Neuronal stem cell (in vitro differentiated cells): ENCODE measurements at regions not wholly inside any gene's neighbourhood (a gene's known extent, or its start where the extent isn't known, plus 50 kb on each side); places are given as distances from the start of the nearest gene placed in this dataset.

ENCODE experiments used
- DNase-seq: peaks from one replicate; pipeline ENCODE4 v3.0.0-alpha.2; 2013; ENCODE audit warnings: low spot score
- H2AFZ ChIP-seq: one replicate; pipeline ENCODE4 v1.6.1; 2013; ENCODE audit warnings: mild to moderate bottlenecking, low read length, inconsistent platforms
- H2AK5ac ChIP-seq: 2 replicates; pipeline ENCODE4 v1.6.1; 2013; ENCODE audit warnings: low read depth, mild to moderate bottlenecking, inconsistent platforms, low read length, moderate library complexity, mixed read lengths
- H2BK120ac ChIP-seq: 2 replicates; pipeline ENCODE4 v1.6.1; 2013; ENCODE audit warnings: low read depth, mild to moderate bottlenecking, inconsistent platforms, low read length, moderate library complexity, mixed read lengths
- H2BK12ac ChIP-seq: one replicate; pipeline ENCODE4 v1.6.1; 2013; ENCODE audit warnings: low read length, inconsistent platforms
- H2BK15ac ChIP-seq: 2 replicates; pipeline ENCODE4 v1.6.1; 2013; ENCODE audit warnings: mild to moderate bottlenecking, low read length, inconsistent platforms, mixed read lengths
- H2BK5ac ChIP-seq: one replicate; pipeline ENCODE4 v1.6.1; 2013; ENCODE audit warnings: inconsistent platforms, mild to moderate bottlenecking, low read length, moderate library complexity
- H3K14ac ChIP-seq: one replicate; pipeline ENCODE4 v1.6.1; 2013; ENCODE audit warnings: low read length, inconsistent platforms
- H3K18ac ChIP-seq: 2 replicates; pipeline ENCODE4 v1.6.1; 2013; ENCODE audit warnings: low read length, inconsistent platforms
- H3K23ac ChIP-seq: 2 replicates; pipeline ENCODE4 v1.6.1; 2013; ENCODE audit warnings: low read depth, mild to moderate bottlenecking, mixed read lengths, low read length, inconsistent platforms; ENCODE audit not compliant: poor library complexity
- H3K27ac ChIP-seq: replicated peaks from 3 replicates; pipeline ENCODE4 v1.5.1; 2013; ENCODE audit warnings: low read length, inconsistent platforms
- H3K27me3 ChIP-seq, 3 experiments: 2 replicates each; pipeline ENCODE4 v1.6.1; 2013; ENCODE audit warnings: low read length in 3 of 3, mild to moderate bottlenecking in 2 of 3, inconsistent platforms in 1 of 3, low read depth in 1 of 3, mixed read lengths in 1 of 3, moderate library complexity in 1 of 3; ENCODE audit not compliant: control insufficient read depth in 3 of 3, insufficient read depth in 3 of 3
- H3K36me3 ChIP-seq, 2 donors: replicated peaks in 1 of 2; 2 replicates each; pipeline ENCODE4 v1.6.1; 2013; ENCODE audit warnings: low read length in 2 of 2; ENCODE audit not compliant: control insufficient read depth in 2 of 2, insufficient read depth in 2 of 2
- H3K4ac ChIP-seq: 2 replicates; pipeline ENCODE4 v1.6.1; 2013; ENCODE audit warnings: inconsistent platforms, mild to moderate bottlenecking, low read length, moderate library complexity
- H3K4me1 ChIP-seq, 2 donors: 1 replicate in 1 of 2; 2 replicates in 1 of 2; pipeline ENCODE4 v1.6.1; 2013; ENCODE audit warnings: low read length in 2 of 2, low read depth in 1 of 2; ENCODE audit not compliant: control insufficient read depth in 2 of 2, insufficient read depth in 1 of 2
- H3K4me2 ChIP-seq: one replicate; pipeline ENCODE4 v1.6.1; 2013; ENCODE audit warnings: mild to moderate bottlenecking, low read length, inconsistent platforms; ENCODE audit not compliant: insufficient read depth, poor library complexity, severe bottlenecking
- H3K4me3 ChIP-seq, 2 donors: 2 replicates each; pipeline ENCODE4 v1.5.1; 2013; ENCODE audit warnings: low read length in 2 of 2, mild to moderate bottlenecking in 2 of 2, inconsistent platforms in 1 of 2, moderate library complexity in 1 of 2
- H3K79me1 ChIP-seq: one replicate; pipeline ENCODE4 v1.6.1; 2013; ENCODE audit warnings: low read depth, mild to moderate bottlenecking, inconsistent platforms, low read length, moderate library complexity
- H3K9ac ChIP-seq: one replicate; pipeline ENCODE4 v1.6.1; 2013; ENCODE audit warnings: mild to moderate bottlenecking, low read depth, low read length, inconsistent platforms; ENCODE audit not compliant: poor library complexity
- H3K9me3 ChIP-seq, 2 donors: replicated peaks in 1 of 2; 2 replicates each; pipeline versions ENCODE3 to v1.6.1; 2013; ENCODE audit warnings: low read length in 2 of 2, mild to moderate bottlenecking in 2 of 2, inconsistent platforms in 1 of 2, low read depth in 1 of 2, mixed read lengths in 1 of 2, moderate library complexity in 1 of 2; ENCODE audit not compliant: control insufficient read depth in 2 of 2, insufficient read depth in 1 of 2
- H4K8ac ChIP-seq: one replicate; pipeline ENCODE4 v1.6.1; 2013; ENCODE audit warnings: low read depth, mild to moderate bottlenecking, inconsistent platforms, low read length, moderate library complexity
- H4K91ac ChIP-seq: one replicate; pipeline ENCODE4 v1.6.1; 2013; ENCODE audit warnings: low read length, low read depth, mild to moderate bottlenecking, inconsistent platforms; ENCODE audit not compliant: poor library complexity
- WGBS, 2 donors: extraction: QIAGEN DNeasy Blood & Tissue Kit; methylation state at CpG; one replicate each; pipeline ENCODE4 v1.1.7; 2013; ENCODE audit warnings: missing lambda C conversion rate in 2 of 2, mixed read lengths in 1 of 2; ENCODE audit not compliant: insufficient read length in 2 of 2, insufficient replicate concordance in 1 of 2; ENCODE audit errors: extremely low coverage in 2 of 2; 5-methylcytosine and 5-hydroxymethylcytosine counted together

- no peak overlapping the region for H3K9ac ChIP-seq
- no peak overlapping the region for H4K8ac ChIP-seq
- no peaks in the 10 kb centered on the region for H3K79me1 ChIP-seq
- no peak overlapping the region for H2AK5ac ChIP-seq
- H3K27me3 ChIP-seq = no peaks in the 10 kb centered on the region
- no peak overlapping the region for H3K23ac ChIP-seq
- H3K9me3 ChIP-seq = peaks cover 3 to 9% of the 10 kb centered on the region in 2 donors
- H3K4ac ChIP-seq = no peak overlapping the region
- H3K4me3 ChIP-seq = no peak overlapping the region
- no peak overlapping the region for H2BK15ac ChIP-seq
- H3K36me3 ChIP-seq = no peaks in the 10 kb centered on the region
- no peak overlapping the region for H2BK12ac ChIP-seq
- H3K4me1 ChIP-seq = peaks cover 0 to 4% of the 10 kb centered on the region in 2 donors
- no peak for DNase-seq
- H2AFZ ChIP-seq = no peak overlapping the region
- H3K18ac ChIP-seq = no peak overlapping the region
- no peak overlapping the region for H3K14ac ChIP-seq
- H4K91ac ChIP-seq = no peak overlapping the region
- H3K27ac ChIP-seq = no peak overlapping the region
- no CpG with 5 or more reads among the region's 22 CpGs for WGBS, 2 donors
- no peak overlapping the region for H2BK5ac ChIP-seq
- H2BK120ac ChIP-seq = no peak overlapping the region
- H3K4me2 ChIP-seq = no peak overlapping the region
Measured at GRCh38 chr6:169378620-169379381, 125.2 kb upstream of the THBS2 start.

GRCh38 chr6:169376458-169376857 lies 122.8 kb upstream of the THBS2 start:
- Histone ChIP-seq H3K23ac (no peak overlapping the region), H2BK15ac (no peak overlapping the region), H3K18ac (no peak overlapping the region), H3K36me3 (no peaks in the 10 kb centered on the region), H3K79me1 (no peaks in the 10 kb centered on the region), H2BK12ac (no peak overlapping the region), H3K14ac (no peak overlapping the region), H2AFZ (no peak overlapping the region), H3K9me3 (peaks cover 3 to 17% of the 10 kb centered on the region in 2 donors), H4K8ac (no peak overlapping the region), H3K4me3 (no peak overlapping the region), H4K91ac (no peak overlapping the region), H2AK5ac (no peak overlapping the region), H3K9ac (no peak overlapping the region), H3K4me1 (no peaks in the 10 kb centered on the region), H3K4me2 (no peak overlapping the region), H3K27ac (no peak overlapping the region), H3K4ac (no peak overlapping the region), H2BK120ac (no peak overlapping the region), H3K27me3 (no peaks in the 10 kb centered on the region), H2BK5ac (no peak overlapping the region)
- WGBS, 2 donors = no CpG with 5 or more reads among the region's 10 CpGs
- no peak for DNase-seq

GRCh38 chr6:169372589-169372988 lies 118.9 kb upstream of the THBS2 start:
- Histone ChIP-seq H3K36me3 (no peaks in the 10 kb centered on the region), H3K4ac (no peak overlapping the region), H4K8ac (peak overlapping the region; percentile 53), H4K91ac (no peak overlapping the region), H2BK5ac (no peak overlapping the region), H2BK12ac (no peak overlapping the region), H3K27me3 (no peaks in the 10 kb centered on the region), H3K9ac (peak overlapping the region; percentile 15), H2BK15ac (no peak overlapping the region), H3K27ac (no peak overlapping the region), H3K4me3 (peak overlapping the region in 1 of 2 donors; percentile 70), H3K23ac (no peak overlapping the region), H3K14ac (peak overlapping the region; percentile 72), H3K79me1 (peaks cover 1% of the 10 kb centered on the region), H2BK120ac (no peak overlapping the region), H3K9me3 (peaks cover 3 to 19% of the 10 kb centered on the region in 2 donors), H3K18ac (no peak overlapping the region), H2AFZ (no peak overlapping the region), H3K4me1 (no peaks in the 10 kb centered on the region), H3K4me2 (no peak overlapping the region), H2AK5ac (no peak overlapping the region)
- 100% methylated on average over 2 of the region's 5 CpGs; no CpG with 5 or more reads in 1 of the 2 donors for WGBS, 2 donors
- no peak for DNase-seq

GRCh38 chr6:169371344-169372127 lies 117.9 kb upstream of the THBS2 start:
- no peak overlapping the region for H3K4me2 ChIP-seq
- H2BK12ac ChIP-seq = peak overlapping the region; percentile 33
- H3K23ac ChIP-seq = peak overlapping the region; percentile 2
- H3K4me1 ChIP-seq = no peaks in the 10 kb centered on the region
- H3K18ac ChIP-seq = no peak overlapping the region
- peak overlapping the region in 1 of 2 donors; percentile 71 for H3K4me3 ChIP-seq
- no peak overlapping the region for H2BK120ac ChIP-seq
- H4K91ac ChIP-seq = no peak overlapping the region
- H4K8ac ChIP-seq = no peak overlapping the region
- peak; percentile 18 for DNase-seq
- peaks cover 3 to 19% of the 10 kb centered on the region in 2 donors for H3K9me3 ChIP-seq
- H3K4ac ChIP-seq = no peak overlapping the region
- no peak overlapping the region for H2AFZ ChIP-seq
- H2AK5ac ChIP-seq = no peak overlapping the region
- H3K36me3 ChIP-seq = no peaks in the 10 kb centered on the region
- H3K79me1 ChIP-seq = peaks cover 2% of the 10 kb centered on the region
- no peak overlapping the region for H3K14ac ChIP-seq
- peak overlapping the region; percentile 79 for H3K9ac ChIP-seq
- no peak overlapping the region for H3K27ac ChIP-seq
- H2BK5ac ChIP-seq = no peak overlapping the region
- H2BK15ac ChIP-seq = no peak overlapping the region
- 100% methylated on average over 3 of the region's 12 CpGs; no CpG with 5 or more reads in 1 of the 2 donors for WGBS, 2 donors
- H3K27me3 ChIP-seq = no peaks in the 10 kb centered on the region
